Tongue (tissue), 1 donor: ENCODE measurements at regions not wholly inside any gene's neighbourhood (a gene's known extent, or its start where the extent isn't known, plus 50 kb on each side); places are given as distances from the start of the nearest gene placed in this dataset.

Experiments used
- DNase-seq: peaks from one replicate; pipeline ENCODE4 v3.0.0-alpha.2; 2015

DNA sequence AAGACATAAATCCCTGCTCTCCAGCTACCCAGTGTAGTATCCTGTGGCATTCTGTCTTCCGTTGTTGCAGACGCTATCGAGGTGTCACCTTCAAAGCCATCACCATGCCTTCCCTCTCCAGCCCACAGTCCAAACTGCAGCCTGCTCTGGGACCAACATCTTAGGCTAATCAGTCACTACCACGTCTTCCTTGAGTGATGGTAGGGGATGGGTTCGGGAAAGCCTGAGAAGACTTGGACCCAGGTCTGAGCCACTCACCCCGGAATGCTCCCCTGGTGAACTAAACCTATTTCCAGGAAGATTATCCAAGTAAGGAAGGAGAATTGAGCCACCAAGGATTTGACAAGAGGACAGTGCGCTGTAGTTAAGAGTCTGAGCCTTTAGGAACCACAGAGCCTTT lies 52.9 kb upstream of the IRX1 start:
- no peak for DNase-seq

DNA sequence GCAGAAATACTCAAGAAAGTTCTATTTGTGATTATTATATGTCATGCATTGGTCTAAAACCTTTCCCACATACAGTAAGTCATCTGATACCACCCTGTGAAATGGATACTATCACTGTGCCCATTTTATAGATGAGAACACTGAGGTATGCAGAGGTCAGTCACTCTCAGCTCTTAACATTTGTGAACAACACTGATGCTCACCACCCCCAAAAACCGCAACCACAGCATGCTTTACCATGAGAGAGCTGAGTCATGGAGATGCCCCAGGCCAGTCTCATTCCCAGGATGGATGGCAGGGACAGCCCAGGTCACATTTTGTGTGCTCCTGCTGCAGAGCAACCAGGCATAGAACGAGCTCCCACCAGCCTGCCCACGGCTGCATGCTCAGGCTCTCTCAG lies 53.5 kb upstream of the IRX1 start:
- DNase-seq: no peak

DNA sequence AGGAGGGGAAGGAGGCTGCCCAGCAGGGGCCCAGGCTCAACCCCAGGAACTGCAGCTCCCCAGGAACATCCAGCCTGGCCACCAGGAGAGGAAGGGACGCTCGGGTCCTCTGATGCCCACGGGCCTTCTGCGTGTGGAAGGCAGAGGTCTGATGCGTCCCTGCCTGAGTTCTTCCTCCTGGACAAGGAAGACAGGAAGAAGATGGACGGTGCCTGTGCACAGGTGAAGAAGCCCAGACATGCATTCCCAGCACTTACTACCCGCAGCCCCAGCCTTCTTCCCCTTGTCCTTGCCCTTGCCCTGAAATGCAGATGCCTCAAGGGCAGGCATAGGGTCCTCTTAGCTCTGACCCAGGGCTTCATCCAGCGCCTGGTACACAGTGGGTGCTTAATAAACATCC lies 56.7 kb upstream of the IRX1 start:
- no peak for DNase-seq

DNA sequence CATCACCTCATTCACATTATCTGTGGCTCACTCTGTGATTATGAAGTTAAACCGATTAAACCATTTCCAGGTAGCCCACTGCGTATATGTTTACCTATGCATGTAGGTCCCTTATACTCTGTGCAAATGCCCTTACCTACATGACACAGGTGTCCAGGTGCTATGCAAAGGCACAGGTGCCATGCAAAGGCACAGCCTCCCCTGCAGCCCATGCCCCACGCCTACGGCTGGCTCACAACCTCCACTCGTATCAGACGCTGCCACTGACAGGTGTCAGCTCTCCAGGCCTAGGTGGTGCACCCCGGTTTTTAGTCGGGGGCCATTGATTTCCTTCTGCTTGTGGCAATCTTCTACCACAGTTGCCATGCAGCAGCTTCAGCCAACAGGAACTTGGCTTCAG lies 57.7 kb upstream of the IRX1 start:
- no peak for DNase-seq

DNA sequence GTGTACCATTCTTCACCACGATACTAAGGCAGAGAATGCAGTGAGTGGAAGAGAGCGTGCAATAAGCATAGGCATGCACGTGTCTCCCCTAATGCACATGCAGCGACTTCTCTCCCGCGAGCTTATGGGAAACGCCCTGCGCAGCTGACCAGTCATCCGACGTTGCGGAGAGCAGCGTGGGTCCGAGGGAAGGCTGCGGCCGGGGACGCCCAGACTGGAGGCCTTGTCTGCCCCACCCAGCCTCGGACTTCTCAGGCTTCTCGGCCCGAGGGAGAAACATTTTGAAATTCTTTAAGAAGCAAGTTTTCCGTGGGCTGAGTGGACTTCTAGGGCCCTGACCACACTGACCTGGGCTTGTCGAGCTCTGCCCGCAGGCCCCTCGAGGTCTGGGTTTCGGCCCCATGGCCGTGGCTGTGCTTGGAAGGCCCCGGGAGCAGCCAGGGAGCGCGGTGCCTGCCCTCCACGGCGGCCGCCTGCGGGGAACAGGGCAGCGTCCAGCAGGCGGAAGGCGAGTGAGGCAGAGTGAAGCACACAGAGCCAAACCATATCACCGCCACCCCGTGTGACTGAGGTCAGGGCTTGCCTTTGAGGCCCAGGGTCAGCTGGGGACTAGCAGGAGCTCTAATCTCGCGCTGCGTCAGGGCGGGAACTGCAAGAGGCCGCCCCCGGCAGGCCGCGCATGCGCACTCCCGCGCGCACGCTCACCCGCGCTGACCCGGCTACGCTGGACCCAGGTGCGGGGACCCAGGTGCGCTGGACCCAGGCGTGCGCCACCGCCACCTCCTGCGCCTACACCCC lies 60.0 kb upstream of the IRX1 start:
- DNase-seq: no peak

DNA sequence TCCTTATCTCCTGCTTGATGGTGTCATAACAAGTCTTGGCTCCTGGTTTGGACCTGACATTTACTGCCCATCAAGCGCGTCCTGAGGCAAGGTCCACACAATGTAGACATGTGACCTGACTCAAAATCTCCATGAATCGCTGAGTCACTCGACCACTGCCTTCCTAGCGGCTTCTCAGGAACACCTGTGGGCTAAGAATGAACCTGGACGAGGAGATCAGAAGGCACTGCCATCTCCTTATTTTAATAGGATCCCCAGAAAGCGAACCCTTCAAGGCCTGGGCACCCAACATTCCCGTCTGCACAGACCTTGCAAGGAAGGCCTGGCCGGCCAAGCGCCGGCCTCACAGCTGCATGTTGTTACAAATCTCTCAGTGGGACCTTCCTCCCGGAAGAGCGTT lies 60.6 kb upstream of the IRX1 start:
- DNase-seq: no peak

DNA sequence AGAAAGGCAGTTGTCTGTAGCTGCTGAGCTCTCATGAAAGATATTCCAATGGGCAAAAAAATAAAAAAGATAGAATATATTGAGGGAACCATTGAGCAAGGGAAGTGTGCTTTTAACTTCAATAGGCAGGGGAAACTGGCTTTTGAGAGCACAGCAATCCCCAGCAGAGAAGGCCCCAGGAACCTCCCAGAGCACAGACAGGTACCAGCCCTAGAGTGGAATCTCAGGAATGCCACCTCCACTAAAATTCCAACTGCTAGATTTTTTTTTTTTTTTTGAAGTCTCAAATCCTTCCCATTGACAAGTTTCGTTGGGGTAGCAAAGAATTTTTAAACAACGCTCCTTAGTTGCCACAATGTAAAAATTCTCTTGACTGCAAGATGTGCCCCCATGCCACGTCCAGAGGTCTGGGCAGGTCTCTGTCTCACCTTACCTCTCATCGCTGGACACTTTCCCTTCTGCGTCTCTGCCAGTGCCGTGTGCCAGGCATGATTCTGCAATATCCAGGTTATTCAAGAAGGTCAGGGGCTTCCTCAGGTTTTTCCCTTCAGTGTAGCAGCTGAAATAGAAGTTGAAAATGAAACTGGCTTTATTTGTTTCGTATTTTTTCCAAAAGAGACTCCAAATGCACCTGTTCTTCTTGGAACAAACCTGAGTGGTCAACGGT lies 64.2 kb upstream of the IRX1 start:
- DNase-seq: no peak

DNA sequence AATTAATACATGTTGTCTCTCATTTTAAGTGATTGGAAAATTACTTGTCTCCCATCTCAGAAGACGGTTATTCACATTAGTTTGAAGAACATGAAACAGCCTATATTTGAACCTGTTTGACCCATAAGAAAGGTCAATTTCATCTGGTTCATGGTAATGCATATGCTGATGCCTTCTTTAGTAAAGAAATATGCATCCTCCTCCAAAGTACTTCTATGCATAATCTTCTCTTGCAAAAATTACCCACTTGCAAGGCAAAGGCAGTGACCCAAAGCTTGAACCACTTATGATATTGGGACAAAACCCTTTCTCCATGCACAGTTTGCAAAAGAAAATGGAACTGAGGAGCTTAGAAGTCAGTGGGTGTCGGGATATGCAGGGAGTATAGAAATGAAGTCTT lies 65.4 kb upstream of the IRX1 start:
- DNase-seq: no peak

DNA sequence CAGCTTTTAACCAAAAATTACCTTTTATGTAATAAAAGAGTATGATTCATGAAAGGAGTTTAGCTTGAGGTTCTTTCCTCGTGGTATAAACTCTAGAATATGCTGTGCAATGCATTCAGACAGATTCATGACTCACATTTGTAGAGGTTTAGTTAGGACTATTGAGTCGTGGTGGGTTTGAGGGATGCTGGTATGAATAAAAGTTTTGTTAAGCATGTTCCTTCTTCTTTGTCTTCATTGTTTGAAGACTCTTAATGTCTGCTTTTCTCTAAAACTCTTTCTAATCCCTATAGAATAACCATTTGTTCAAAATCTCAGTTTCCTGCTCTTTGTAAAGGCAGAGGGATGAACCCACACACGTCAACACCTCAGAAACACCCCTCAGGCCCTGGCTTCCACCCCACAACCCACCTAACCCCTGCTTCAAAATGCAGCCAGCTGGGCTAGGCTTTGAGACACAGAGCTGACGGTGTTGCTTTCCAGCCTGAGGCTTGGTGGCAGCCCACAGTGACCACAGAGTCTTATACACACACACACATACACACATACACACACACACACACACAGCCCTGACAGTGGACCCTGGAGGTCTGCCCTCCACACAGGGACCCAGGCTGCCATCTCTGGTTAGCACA lies 69.0 kb upstream of the IRX1 start:
- no peak for DNase-seq

DNA sequence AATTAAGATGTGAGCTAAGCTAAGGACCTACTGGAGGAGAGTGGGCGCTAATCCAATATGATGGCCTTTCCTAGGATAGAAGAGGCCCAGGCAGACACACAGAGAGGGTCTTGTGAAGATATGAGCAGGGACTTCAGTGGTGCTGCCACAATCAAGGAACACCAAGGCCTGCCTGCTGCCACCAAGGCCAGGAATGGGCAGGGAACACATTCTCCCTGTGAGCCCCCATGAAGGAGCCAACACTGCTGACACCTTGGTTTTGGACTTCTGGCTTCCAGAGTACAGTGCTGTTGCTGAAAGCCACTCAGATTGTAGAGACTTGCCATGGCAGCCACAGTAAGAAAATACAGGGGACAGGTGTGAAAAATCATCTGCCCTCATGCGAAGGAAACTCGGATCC lies 73.1 kb upstream of the IRX1 start:
- no peak for DNase-seq

DNA sequence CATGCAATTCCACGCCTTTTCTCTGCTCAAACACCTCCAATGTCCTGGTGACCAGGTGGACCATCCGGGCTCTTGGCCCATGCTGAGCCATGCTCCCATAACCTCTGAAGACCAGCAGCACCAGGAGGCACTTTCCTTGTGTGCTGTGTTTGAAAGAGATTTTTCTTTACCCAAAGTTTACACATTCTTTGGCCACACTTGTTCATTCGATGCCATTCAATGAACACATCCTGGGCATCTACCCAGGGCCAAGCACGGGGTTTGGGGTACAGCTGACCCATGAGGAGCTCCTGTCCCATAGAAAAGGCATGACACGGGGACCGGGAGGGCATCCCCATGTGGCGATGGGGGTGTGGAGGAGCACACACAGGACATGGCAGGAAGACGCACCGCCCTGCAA lies 77.1 kb upstream of the IRX1 start:
- no peak for DNase-seq

DNA sequence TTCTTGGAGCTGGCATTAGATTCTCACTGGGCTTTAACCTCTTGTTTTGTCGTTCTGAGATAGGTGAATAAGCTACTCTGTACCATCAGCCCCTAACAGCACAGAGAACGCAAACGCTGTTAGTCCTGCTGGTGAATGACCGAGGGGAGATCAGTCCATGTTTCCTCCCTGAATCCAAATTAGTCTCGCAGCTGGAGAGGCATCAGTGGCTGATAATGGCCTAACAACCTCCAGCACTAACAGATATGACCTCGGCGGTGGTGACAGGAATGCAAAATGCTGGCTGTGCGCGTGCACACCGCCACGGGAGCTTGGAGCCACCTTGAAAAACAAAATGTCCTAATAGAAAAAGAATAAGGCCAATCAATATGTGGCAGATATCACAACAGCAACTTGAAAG lies 77.6 kb upstream of the IRX1 start:
- DNase-seq: no peak

DNA sequence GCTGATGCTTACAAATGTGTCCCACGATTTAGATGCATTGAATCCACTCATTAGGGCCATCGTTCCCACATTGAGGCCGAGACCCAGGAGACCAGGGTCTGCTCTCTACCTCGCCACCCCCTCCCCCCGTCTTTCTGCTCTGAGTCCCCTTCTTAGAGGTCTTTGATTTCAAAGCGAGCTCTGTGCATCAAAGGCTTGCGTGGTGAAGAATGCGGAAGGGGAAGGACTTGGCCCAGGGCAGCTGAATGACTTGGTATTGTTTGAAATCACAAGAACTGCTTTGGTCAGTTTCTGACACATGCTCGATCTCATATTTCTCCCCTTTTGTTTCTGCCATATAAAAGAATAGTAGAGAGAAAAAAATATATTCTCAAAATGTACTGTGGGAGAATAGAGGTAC lies 78.3 kb upstream of the IRX1 start:
- DNase-seq: no peak

DNA sequence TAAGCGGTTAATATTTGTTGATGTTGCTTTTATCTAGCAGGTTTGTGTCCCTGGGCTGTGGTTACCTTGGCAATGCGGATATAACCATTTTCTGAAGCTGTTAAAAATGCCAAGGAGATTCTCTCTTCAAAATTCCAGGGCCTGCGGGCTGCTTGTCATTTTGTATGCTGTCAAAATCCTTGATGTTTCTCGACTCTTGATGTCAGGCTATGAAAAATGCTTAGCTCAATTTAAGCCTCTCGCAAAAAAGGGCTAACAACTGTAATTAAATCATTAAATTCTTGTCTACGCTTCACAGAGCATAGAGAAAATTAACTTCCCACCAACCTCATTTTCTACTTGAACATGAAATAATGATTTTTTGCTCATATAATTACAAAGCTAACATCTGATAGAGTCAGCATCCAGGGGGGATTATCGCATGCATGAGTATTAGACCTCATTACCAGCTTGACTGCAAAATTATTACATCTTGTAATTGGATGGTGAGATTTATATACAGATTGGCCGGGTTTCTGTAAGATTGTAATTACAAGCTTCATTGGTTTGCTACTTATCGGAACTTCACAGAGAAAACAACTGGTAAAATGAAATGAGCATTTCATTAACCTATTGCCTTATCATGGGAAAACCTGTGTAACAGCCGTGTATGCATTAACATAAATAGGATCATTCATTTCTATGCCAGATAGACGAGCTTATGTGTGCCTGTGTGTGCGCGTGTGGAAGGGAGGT lies 83.1 kb upstream of the IRX1 start:
- no peak for DNase-seq

DNA sequence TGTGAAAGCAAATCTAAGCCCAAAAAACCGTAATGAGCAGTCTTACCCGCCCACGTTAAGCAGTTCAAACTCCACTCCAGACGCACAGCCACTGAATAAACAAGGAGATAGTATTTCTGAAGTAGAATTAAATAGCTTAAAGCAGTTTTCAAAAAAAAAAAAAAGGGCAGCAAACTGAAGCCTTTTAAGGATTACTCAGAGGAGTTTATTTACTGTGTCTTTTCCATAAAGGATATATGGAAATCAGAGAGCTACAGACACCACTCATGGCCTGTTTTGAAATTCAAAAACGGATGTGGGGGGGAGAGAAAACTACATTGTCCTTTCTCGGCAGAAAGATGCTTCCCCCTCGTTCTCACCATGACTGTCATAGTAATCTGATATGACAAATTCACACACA lies 83.7 kb upstream of the IRX1 start:
- peak; percentile 46 for DNase-seq

DNA sequence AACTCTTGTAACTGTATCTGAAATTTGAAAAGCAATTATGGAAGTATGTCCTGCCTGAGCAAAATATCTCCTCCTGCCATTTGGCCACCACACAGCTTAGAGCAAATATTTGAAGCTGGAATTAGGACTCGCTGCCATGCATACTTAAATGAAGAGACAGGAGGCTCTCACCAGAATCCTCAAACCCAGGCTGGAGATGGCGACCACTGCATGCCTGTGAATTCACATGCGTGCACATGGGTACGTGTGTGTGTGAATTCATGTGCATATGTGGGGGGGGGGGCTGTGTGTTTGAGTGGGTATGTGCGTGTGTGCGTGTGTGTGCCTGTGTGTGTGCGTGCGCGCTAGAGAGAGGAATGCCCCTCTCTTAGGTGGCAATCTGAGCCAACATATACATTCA lies 84.1 kb upstream of the IRX1 start:
- peak; percentile 6 for DNase-seq

DNA sequence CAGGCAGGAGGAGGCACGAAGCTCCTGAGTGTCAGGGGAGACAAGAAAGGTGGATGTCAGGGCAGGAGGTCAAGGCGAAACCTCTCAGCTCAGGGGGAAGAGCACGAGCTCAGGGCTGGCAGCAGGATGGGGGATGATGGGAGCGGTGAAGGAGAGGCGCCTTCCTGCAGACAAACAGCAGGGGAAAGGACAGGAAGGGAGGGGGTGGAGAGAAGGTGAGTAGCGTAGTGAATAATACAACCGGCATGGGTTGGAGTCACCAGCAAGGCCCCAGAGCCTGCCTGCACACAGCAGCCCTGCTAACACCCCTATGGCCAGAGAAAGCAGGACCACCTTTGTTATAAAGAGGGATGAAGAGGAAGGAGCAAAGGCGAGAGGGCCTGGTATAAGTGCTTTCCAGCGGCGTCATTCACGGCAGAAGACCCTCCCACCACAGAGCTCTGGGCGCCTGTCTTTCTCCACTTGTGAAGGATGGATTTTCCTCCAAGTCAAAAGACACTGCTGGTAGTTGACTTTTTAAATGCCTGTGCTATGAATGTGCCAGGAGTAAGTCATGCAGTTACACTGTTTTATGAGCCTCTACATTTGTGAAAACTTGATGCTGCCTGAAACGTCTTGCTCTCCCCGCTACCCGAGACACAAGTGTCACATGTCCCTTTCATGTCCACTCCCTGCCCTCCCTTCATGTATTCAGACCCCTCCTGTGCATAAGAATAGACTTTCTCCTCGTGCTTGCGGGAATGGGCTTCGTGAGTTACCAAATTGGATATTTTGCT lies 84.8 kb upstream of the IRX1 start:
- DNase-seq: no peak

DNA sequence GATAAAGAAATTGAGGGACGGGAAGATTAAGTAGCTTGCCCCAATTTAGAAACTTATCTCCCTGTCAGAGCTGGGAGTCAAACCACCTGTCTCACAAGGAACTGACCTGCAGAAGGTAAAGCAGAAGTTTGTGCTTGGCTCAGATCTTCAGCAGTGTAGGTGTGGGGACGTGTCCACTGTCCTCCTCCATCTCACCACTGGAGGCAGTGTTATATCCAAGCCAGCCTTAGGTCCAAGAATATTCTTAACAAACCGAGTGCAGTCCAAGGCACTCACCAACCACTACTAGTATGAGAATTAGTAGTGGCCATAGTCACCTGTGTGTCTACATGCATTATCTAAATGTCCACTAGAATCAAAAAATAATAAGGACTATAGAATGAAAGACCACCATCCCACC lies 86.3 kb upstream of the IRX1 start:
- no peak for DNase-seq

DNA sequence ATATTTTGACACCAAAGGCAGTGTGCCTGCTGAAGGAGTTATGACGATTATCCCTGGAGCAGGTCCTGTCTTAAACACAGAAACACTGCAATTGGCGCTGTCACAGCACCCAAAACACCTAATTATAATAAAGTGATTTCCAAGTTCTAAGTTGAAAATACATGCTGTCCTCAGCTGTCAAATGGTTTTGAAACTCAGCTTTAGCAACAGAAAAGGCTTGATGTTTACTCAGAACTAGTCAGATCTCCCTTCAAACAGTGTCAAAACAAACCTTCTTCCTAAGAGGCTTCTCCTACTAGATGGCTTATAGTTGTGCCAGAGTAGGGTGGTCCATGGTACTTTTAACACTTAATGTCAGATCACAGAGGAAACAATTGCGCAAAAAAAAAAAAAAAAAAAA lies 87.2 kb upstream of the IRX1 start:
- no peak for DNase-seq

DNA sequence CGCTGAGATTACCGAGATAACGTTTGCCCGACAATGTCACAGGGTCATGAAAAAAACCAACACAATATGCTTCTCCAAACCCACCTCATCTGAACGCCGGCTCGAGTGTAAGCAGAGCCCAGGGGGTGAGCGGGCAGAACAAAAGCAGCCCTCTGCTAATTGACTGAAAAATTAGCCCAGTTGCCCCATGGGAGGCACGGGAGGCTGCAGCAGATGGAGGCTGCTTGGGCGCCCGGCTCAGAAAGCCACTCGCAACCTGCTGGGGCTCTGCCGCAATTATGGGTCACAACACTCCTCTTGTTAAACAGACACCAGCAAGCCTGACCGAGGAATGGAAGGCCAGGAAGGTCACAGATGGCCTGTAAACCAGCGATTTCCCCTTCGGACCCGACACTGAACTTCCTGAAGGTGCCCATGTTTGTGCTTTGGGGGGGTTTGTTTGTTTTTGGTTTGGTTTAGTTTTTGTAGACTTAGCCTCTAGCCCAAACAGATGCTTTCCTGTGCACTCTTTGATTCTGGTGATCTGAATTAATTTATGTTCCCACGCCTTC lies 104.6 kb upstream of the IRX1 start:
- DNase-seq: no peak

DNA sequence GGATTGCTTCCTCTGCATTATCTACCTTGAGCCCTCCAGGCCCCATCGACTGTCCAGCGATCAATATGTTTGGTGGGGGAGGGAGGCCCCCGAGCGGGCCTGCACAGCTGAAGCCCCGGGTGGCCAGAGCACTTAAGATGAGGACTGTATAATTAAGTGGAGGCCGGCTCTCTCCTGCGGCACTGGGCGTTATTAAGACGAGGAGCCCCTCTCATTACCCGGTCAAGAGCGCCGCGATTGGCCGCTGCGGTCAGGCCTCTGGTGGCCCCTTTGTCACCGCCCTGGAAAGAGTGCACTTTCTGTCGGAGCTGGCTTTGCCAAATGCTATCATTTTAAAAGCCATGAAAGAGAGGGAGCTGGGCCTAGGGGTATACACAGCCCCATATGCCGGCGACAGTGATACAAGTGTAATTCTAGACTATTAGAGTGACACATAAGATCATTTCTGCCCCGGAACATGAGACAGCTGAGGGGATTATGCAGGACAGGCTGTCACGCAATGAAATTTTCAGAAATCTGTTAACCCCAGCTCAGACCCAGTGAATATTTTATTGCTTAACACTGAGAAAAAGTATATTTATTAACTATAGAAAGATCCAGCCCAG lies 106.3 kb upstream of the IRX1 start:
- peak; percentile 56 for DNase-seq

DNA sequence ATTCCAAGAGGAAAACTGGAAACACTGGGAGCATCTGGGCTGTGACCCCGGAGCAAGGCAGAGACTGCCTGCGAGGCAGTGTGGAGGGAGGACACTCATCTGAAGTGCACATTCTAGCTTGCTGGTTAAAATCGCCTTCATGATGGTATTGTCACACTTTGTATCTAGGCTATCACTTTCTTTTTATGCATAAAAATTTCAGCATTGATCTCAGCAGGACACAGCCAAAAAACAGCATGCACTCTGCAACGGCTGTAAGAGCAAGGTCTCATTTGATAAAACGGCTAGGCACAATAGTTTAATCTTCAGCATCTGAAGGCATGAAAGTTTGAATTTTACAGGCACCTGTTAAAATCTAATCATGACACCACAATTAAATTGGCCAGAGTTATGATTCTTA lies 110.8 kb upstream of the IRX1 start:
- DNase-seq: no peak
